GM12865 (cell line): ENCODE measurements at regions not wholly inside any gene's neighbourhood (a gene's known extent, or its start where the extent isn't known, plus 50 kb on each side); places are given as distances from the start of the nearest gene placed in this dataset.

Experiments used
- DNase-seq: peaks from one replicate; pipeline ENCODE4 v3.0.0; 2010; ENCODE audit warnings: low read depth
- H3K4me3 ChIP-seq: 2 replicates; pipeline ENCODE4 v1.5.1; 2011; ENCODE audit warnings: mild to moderate bottlenecking, low read depth, low read length, control low read depth
- TF ChIP-seq, protein P1 (sequence below): IDR thresholded peaks from 2 replicates; pipeline ENCODE4 v1.5.1; 2011; ENCODE audit warnings: low read length, control low read depth, low read depth, inconsistent platforms; ENCODE audit not compliant: insufficient read depth; ENCODE audit errors: missing control alignments

GRCh38 chr9:87305151-87305550, 192.5 kb upstream of the DAPK1 start:
- TF ChIP-seq, protein P1, sequence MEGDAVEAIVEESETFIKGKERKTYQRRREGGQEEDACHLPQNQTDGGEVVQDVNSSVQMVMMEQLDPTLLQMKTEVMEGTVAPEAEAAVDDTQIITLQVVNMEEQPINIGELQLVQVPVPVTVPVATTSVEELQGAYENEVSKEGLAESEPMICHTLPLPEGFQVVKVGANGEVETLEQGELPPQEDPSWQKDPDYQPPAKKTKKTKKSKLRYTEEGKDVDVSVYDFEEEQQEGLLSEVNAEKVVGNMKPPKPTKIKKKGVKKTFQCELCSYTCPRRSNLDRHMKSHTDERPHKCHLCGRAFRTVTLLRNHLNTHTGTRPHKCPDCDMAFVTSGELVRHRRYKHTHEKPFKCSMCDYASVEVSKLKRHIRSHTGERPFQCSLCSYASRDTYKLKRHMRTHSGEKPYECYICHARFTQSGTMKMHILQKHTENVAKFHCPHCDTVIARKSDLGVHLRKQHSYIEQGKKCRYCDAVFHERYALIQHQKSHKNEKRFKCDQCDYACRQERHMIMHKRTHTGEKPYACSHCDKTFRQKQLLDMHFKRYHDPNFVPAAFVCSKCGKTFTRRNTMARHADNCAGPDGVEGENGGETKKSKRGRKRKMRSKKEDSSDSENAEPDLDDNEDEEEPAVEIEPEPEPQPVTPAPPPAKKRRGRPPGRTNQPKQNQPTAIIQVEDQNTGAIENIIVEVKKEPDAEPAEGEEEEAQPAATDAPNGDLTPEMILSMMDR, result no peak
- no peak overlapping the region for H3K4me3 ChIP-seq
- no peak for DNase-seq

DNA sequence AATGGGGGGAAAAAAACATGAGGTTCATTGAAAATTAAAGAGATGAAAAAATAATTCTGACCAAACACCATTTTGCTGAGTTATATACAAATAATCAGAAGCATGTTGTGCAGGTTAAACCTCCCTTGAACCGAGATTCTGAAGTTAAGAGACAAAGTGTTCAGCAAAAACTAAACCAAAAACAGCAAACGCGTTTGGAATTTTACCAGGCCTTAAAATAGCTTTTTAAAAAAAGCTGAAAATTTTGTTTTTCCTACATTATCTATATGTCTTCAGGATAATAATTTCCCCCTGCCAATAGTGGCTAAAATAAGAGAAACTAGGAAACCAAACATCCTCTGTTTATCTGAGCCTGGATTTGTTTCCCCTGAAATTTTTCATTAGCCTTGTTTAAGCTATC, 191.7 kb upstream of the DAPK1 start:
- no peak for DNase-seq
- no peak overlapping the region for H3K4me3 ChIP-seq
- TF ChIP-seq, protein P1, result no peak

DNA sequence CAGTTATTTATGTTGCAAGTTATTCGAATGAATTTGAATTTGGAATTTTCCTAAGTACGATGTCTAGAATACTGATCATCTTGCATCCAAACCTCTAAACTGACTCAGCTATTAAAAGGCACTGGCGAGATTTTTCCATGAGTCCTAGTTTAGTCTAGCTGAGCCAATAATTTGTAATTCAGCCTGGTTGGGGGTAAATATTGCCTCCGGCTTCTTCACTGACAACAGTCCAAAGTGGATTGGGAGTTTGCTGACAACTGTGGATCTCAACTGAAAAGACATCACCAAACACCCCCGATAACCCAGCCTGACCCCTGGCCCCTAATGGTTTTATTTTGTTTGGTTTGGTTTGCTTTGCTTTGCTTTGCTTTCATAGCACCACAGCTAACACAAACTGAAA, 189.8 kb upstream of the DAPK1 start:
- no peak for DNase-seq
- TF ChIP-seq, protein P1, result no peak
- H3K4me3 ChIP-seq, result no peak overlapping the region

DNA sequence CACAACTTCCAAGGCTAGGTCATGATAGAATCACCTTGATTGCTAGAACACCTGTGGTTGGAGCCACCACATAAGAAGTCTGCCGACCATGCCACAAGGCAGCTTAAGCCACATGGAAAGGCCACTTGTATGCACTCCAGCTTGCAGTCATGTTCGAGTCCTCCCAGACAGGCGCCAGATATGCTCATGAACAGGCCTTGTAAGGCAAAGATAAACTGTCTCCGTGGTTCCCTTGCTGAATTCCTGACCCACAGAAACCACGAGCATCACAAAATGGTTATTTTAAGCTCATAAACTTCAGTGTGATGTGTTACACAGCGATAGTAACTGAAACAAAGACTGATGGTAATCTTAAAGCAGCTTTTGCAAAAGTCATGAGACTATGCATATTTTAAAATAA, 188.4 kb upstream of the DAPK1 start:
- no peak overlapping the region for H3K4me3 ChIP-seq
- TF ChIP-seq, protein P1, result no peak
- no peak for DNase-seq

- TF ChIP-seq, protein P1, result no peak
- DNase-seq, result no peak
- H3K4me3 ChIP-seq, result no peak overlapping the region
Measured at GRCh38 chr9:87310827-87311523, 186.7 kb upstream of the DAPK1 start.

- TF ChIP-seq, protein P1, result no peak
- H3K4me3 ChIP-seq, result no peak overlapping the region
- DNase-seq, result no peak
Measured at GRCh38 chr9:87319656-87320055, 178.0 kb upstream of the DAPK1 start.

DNA sequence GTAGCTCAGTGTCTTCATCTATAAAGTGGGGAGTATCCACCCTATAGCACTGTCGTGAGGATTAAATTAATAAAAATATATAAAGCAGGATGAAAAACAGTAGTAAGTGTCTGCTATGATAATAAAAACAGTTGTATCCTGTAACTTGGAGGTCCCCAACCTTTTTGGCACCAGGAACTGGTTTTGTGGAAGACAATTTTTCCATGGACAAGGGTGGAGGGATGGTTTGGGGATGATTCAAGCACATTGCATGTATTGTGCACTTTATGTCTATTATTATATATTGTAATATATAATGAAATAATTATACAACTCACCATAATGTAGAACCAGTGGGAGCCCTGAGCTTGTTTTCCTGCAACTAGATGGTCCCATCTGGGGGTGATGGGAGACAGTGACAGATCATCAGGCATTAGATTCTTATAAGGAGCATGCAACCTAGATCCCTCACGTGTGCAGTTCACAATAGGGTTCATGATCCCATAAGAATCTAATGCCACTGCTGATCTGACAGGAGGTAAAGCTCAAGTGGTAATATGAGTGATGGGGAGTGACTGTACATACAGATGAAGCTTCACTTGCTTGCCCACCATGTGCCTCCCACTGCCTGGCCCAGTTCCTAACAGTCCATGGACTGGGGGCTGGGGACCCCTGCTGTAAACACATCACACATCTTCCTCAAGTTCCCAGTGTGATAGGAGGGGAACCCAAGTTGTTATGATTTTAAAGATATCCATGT, 177.4 kb upstream of the DAPK1 start:
- H3K4me3 ChIP-seq, result no peak overlapping the region
- DNase-seq, result no peak
- TF ChIP-seq, protein P1, result no peak
